Right ventricle myocardium inferior (tissue), 1 donor: ENCODE measurements at regions not wholly inside any gene's neighbourhood (a gene's known extent, or its start where the extent isn't known, plus 50 kb on each side); places are given as distances from the start of the nearest gene placed in this dataset.
A peak's percentile ranks its signal among the peaks of the same experiment; 100 is the strongest.

Experiments
- ATAC-seq: fragments of 200-7000 bp; cut with Tn5 transposase; one replicate; pipeline ENCODE4 v1.9.1; 2020; ENCODE audit warnings: mild to moderate bottlenecking, moderate library complexity
- DNase-seq: peaks from one replicate; pipeline ENCODE4 v3.0.0; 2021; ENCODE audit errors: missing footprints
- intact Hi-C: fragments of 100-400 bp; cut with DNase I; formaldehyde crosslinking; loops from one replicate; pipeline ENCODE4 v1.11.0; 2022
- donor health status: DM: no; HTN: yes; CAD: no; lungs with severe emphysema.

DNA sequence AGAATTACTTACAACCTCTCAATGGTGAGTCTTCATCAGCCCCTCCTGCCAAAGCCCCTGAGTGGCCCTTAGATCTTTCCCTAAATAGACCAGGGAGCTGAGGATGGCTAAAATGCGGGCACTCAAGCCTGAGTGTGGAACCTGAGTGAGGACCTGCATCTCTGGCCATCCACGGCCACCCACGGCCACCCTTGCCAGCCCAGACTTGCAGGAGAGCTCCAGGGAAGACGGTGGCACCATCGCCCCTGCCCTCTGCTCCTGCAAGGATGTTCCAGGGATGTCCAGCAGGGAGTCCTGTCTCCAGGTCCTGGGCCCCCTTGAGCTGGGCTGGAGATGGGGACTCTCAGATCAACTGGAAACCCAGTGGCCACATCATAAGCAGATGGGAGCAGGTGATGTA lies 68.2 kb upstream of the OLFM1 start:
- ATAC-seq: no peak
- DNase-seq: peak; percentile 37
- intact Hi-C loops: no loop called here

GRCh38 chr9:135020481-135021392 lies 66.7 kb upstream of the OLFM1 start:
- no peak for ATAC-seq
- peak; percentile 17 for DNase-seq
- intact Hi-C loops: no loop called here

GRCh38 chr9:135021393-135021789 lies 66.1 kb upstream of the OLFM1 start:
- ATAC-seq: no peak
- peak; percentile 14 for DNase-seq
- intact Hi-C loops: no loop called here

GRCh38 chr9:135022191-135022870 lies 65.1 kb upstream of the OLFM1 start:
- DNase-seq (peak; percentile 58), ATAC-seq (no peak)
- intact Hi-C loops: no loop called here

DNA sequence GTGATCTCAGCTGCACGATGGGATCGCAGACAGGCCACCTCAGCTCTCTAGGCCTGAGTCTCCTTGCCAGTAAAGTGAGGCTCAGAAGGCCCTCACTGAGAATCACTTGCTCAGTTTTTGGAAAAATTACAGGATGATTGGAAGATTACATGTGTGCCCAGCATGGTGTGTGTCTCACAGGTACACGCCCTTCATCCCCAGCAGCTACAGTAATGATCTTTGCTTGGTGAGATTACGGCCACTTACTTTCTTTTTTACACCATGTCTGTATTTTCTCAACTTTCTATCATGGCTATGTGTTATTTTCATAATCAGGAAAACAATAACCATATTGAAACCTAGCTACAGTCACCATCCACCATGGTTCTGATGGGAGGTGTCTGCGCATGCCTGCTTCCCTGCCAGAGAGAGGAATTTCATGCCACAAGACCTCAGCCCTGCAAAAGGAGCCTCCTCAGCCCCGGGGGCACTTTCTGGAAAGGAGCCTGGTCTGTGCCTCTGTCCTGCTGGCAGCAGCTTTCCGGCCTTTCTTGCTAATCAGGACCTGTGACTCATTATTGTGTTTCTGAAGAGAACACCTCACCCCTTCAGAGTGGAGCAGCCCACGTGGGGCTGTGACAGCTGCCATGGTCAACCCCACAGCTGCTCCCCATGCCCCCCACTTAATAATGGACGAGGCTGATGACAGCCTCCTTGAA lies 64.2 kb upstream of the OLFM1 start:
- intact Hi-C loops: no loop called here
- ATAC-seq (no peak), DNase-seq (peak; percentile 35)

- peak; percentile 48 for DNase-seq
- intact Hi-C loops: no loop called here
- no peak for ATAC-seq
These were observed 63.6 kb upstream of the OLFM1 start for GRCh38 chr9:135023786-135024405.

DNA sequence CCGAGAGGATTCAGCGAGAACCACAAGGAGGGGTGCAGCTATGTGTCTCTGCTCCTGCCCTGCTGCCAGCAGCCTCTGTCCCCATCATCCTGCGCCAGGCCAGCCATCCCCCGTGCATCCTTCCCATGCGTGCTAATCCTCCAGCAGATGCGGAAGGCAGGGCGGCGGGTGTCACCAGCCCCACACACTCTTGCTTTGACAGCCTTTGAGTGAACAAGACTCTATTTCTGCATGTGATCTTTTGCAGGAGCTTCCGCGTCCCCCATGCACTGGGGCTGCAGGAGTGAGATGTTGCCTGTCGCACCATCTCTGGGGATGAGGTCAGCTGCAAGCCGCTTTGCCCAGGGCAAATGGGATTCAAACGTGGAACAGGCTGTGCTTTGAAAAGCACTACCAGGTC lies 58.0 kb upstream of the OLFM1 start:
- peak; percentile 45 for DNase-seq
- intact Hi-C loops: no loop called here

DNA sequence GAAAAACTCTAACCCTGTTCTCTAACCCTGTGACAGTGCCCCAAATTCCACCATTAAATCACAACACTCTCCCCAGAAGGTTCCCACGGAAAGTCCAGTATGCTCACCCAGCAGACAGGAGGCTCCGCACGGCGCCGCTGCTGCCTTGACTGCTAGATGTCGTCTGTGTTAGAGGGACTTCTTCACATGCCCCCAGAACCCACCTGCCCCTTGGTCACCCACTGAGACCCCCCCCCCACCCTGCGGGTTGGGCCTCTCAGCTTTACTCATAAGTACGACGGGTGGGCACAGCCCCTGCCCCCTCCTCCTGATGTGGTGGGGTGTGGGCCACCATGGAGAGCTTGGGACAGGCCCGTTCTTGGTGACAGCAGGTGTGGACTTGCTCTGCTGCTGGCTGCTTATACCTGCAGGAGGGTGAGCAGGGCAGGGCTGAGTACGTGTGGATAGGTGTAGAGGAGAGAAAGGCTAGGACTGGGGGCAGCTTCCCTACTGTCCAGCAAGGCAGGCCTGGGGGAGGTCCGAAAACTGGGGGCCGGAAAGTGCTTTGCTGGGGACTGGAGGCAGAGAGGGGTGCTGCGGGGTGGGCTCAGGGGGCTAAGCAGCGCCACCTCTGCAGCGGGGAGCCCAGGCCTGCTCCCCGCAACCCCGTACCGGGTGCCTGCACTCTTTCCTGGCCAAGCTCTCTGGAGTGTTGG lies 57.5 kb upstream of the OLFM1 start:
- intact Hi-C loops: no loop called here
- ATAC-seq (no peak), DNase-seq (peak; percentile 53)

More for the DNA sequence above, 58.0 kb upstream of the OLFM1 start:
- ATAC-seq: no peak

GRCh38 chr9:135030566-135031226 lies 56.8 kb upstream of the OLFM1 start:
- peak; percentile 14 for DNase-seq
- intact Hi-C loops: no loop called here

GRCh38 chr9:135032041-135032835 lies 55.2 kb upstream of the OLFM1 start:
- peak; percentile 21 for DNase-seq
- intact Hi-C loops: no loop called here
- peak; percentile 8 for ATAC-seq

More at GRCh38 chr9:135030566-135031226, 56.8 kb upstream of the OLFM1 start:
- no peak for ATAC-seq

- DNase-seq (peak; percentile 50), ATAC-seq (no peak)
- intact Hi-C loops: no loop called here
These were observed 54.5 kb upstream of the OLFM1 start for GRCh38 chr9:135032868-135033460.

DNA sequence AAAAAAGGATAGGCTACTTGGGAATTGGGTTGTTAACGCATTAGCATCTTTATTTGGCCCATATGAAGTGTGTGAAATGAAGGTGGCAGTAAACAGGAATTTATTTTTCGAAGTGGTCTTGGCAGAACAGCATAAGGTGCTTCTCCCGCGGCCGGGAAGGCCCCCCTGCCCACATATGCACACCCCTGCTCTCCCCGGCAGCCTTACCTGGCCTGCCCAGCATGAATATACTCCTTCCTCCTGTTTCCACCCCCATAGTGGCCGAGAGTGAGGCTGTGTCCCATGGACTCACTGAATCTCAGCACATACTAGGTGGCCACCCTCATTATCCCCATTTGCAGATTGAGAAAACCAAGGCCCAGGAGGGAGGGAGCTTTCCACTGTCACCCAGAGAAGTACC lies 54.0 kb upstream of the OLFM1 start:
- ATAC-seq: no peak
- intact Hi-C loops: no loop called here
- no peak for DNase-seq

DNA sequence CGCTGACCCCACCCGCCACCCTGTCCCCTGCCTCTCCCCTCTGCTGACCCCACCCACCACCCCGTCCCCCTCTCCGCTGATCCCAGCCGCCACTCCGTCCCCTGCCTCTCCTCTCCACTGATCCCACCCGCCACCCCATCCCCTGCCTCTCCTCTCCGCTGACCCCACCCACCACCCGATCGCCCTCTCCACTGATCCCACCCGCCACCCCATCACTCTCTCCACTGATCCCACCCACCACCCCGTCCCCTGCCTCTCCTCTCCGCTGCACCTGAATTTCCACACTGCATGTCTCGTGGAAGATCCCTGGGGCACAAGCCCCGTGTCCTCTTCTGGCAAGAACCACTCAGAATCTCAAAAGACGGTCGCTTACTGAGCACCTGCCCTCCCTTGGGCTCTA lies 53.4 kb upstream of the OLFM1 start:
- ATAC-seq (no peak), DNase-seq (peak; percentile 18)
- intact Hi-C loops: no loop called here

DNA sequence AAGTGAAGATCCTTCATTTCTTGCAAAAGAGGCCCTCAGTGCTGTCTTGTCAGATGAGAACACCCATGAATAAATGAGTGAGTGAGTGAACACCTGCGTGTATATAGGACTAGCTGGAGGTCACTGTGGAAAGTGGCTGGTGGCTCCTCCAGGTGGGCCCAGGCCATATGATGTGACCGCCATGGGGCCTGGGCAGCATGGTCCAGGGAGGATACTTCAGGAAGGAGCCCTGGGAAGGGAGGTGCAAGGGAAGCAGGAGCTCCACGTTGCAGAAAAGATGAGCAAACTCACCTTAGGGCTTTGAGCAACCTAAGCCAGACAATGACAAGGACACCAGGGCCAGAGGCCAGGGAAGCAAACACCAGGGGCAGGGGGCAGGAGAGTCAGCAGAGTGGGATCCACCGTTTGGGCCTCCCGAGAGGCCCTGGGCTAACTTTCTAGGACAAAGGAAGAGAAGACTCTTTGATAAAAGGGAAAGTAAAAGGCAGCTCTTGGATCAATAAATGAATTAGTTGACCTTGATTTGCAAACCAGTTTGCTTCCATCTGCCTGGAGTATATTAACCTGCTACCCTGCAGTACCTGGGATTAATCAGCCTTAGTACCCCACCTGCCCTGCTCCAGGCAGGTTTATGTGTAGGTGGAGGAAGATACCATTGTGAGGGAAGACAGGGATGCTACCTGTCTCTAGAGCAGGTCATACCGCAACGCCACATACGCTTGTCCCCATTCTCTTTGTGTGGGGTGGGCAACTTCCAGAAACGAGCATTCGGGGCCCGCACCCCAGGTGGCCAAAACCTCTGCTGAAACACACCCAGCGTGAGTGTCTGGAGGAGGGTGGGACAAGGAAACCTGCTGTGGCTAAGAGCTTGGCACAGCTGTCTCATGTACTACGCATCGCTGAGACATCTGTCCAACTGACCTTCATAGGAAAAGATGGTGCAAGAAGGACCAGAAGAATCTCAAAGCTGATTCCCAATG lies 51.4 kb upstream of the OLFM1 start:
- no peak for ATAC-seq
- DNase-seq: peak; percentile 11

GRCh38 chr9:135036861-135037465 lies 50.5 kb upstream of the OLFM1 start:
- DNase-seq: no peak
- intact Hi-C loops: no loop called here
- no peak for ATAC-seq

More for the DNA sequence above, 51.4 kb upstream of the OLFM1 start:
- intact Hi-C loops: no loop called here
